Breast epithelium (tissue), 4 donors: ENCODE measurements at regions not wholly inside any gene's neighbourhood (a gene's known extent, or its start where the extent isn't known, plus 50 kb on each side); places are given as distances from the start of the nearest gene placed in this dataset.

Source experiments
- DNase-seq, 2 donors: peaks; one replicate each; pipeline ENCODE4 v3.0.0-alpha.2; 2019; ENCODE audit warnings: low spot score in 2 of 2
- H3K27ac ChIP-seq, 2 donors: fragments of 200-600 bp; sonication (generic) in 1 of 2; one replicate each; pipeline ENCODE4 v1.5.1; 2016 to 2019; ENCODE audit warnings: mild to moderate bottlenecking in 1 of 2
- H3K27me3 ChIP-seq, 2 donors: fragments of 200-600 bp; sonication (generic) in 1 of 2; one replicate each; pipeline versions ENCODE4 v1.5.1 to v1.6.0; 2017 to 2019; ENCODE audit warnings: control low read depth in 1 of 2, mild to moderate bottlenecking in 1 of 2
- H3K36me3 ChIP-seq: fragments of 200-600 bp; one replicate; pipeline ENCODE4 v1.5.1; 2019
- H3K4me1 ChIP-seq, 2 donors: fragments of 200-600 bp; sonication (generic); one replicate each; pipeline ENCODE4 v1.5.1; 2016 to 2019; ENCODE audit warnings: control low read depth in 1 of 2
- H3K4me3 ChIP-seq, 3 donors: fragments of 200-600 bp; sonication (generic); 1 replicate in 2 of 3; 2 replicates in 1 of 3; pipeline ENCODE4 v1.5.1; 2016 to 2019; ENCODE audit warnings: mild to moderate bottlenecking in 3 of 3, moderate library complexity in 2 of 3
- H3K9me3 ChIP-seq, 2 donors: fragments of 200-600 bp; sonication (generic) in 1 of 2; one replicate each; pipeline ENCODE4 v1.5.1; 2016 to 2019; ENCODE audit warnings: control low read depth in 1 of 2
- POLR2A ChIP-seq: fragments of 450-650 bp; IDR thresholded peaks from one replicate; pipeline ENCODE4 v1.6.1; 2016; ENCODE audit warnings: antibody characterized with exemption, mild to moderate bottlenecking, moderate library complexity
- POLR2AphosphoS5 ChIP-seq, 3 donors: sonication (generic); formaldehyde crosslinking; IDR thresholded peaks; one replicate each; pipeline ENCODE4 v1.6.1; 2017; ENCODE audit warnings: antibody characterized with exemption in 3 of 3
- intact Hi-C: fragments of 100-400 bp; cut with DNase I; formaldehyde crosslinking; loops from one replicate; pipeline ENCODE4 v1.15.1; 2023; ENCODE audit warnings: low total_unique reads
- TF ChIP-seq, protein P1 (sequence below), 3 donors: fragments of 450-650 bp; IDR thresholded peaks; one replicate each; pipeline ENCODE4 v1.5.1; 2016 to 2017; ENCODE audit warnings: antibody characterized with exemption in 3 of 3, mild to moderate bottlenecking in 3 of 3, moderate library complexity in 3 of 3

DNA sequence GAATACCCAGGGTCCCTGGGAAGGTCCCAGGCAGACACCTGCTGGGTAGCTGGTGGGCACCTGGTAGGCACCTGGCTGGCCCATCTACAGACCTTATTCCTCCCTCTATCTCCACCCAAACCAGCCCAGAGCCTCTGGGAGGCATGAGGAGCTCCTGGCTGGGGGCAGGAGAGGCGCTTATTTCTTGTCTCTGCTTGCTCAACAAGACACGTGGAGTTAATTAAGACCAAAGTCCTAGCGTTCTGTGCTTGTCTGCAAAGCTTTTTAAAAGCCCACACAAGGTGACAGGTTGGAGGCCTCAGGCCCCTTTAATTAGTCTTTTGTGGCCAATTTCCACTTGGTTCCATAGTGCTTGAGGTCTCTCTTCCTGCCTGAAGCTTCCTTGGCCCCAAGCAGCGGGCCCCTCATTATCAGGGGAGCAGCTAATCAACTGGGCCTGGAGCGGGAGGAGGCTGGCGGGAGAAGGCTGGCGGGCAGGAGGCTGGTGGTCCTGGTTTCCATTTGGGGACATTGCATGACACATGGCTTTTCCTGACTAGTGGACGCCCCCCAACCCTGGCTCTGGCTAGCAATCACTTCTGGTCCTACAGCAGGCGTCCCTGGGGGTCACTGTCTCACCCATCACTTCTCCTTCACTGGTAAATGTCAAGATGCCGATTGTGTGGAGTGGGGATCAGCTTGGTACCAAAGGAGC, 65.4 kb upstream of the HDAC4 start:
- no peak overlapping the region for H3K4me3 ChIP-seq
- H3K9me3 ChIP-seq = no peaks in the 10 kb centered on the region
- no peak overlapping the region for H3K27ac ChIP-seq
- TF ChIP-seq POLR2AphosphoS5 (IDR thresholded peaks at IDR 0.05) (no peak), POLR2A (no peak)
- TF ChIP-seq, protein P1, sequence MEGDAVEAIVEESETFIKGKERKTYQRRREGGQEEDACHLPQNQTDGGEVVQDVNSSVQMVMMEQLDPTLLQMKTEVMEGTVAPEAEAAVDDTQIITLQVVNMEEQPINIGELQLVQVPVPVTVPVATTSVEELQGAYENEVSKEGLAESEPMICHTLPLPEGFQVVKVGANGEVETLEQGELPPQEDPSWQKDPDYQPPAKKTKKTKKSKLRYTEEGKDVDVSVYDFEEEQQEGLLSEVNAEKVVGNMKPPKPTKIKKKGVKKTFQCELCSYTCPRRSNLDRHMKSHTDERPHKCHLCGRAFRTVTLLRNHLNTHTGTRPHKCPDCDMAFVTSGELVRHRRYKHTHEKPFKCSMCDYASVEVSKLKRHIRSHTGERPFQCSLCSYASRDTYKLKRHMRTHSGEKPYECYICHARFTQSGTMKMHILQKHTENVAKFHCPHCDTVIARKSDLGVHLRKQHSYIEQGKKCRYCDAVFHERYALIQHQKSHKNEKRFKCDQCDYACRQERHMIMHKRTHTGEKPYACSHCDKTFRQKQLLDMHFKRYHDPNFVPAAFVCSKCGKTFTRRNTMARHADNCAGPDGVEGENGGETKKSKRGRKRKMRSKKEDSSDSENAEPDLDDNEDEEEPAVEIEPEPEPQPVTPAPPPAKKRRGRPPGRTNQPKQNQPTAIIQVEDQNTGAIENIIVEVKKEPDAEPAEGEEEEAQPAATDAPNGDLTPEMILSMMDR (IDR thresholded peaks at IDR 0.05) = no peak
- no peaks in the 10 kb centered on the region for H3K27me3 ChIP-seq
- DNase-seq = peak in 1 of 2 donors; percentile 47
- no peaks in the 10 kb centered on the region for H3K36me3 ChIP-seq
- H3K4me1 ChIP-seq = peaks cover 0 to 4% of the 10 kb centered on the region in 2 donors
- intact Hi-C loops = no loop called here

DNA sequence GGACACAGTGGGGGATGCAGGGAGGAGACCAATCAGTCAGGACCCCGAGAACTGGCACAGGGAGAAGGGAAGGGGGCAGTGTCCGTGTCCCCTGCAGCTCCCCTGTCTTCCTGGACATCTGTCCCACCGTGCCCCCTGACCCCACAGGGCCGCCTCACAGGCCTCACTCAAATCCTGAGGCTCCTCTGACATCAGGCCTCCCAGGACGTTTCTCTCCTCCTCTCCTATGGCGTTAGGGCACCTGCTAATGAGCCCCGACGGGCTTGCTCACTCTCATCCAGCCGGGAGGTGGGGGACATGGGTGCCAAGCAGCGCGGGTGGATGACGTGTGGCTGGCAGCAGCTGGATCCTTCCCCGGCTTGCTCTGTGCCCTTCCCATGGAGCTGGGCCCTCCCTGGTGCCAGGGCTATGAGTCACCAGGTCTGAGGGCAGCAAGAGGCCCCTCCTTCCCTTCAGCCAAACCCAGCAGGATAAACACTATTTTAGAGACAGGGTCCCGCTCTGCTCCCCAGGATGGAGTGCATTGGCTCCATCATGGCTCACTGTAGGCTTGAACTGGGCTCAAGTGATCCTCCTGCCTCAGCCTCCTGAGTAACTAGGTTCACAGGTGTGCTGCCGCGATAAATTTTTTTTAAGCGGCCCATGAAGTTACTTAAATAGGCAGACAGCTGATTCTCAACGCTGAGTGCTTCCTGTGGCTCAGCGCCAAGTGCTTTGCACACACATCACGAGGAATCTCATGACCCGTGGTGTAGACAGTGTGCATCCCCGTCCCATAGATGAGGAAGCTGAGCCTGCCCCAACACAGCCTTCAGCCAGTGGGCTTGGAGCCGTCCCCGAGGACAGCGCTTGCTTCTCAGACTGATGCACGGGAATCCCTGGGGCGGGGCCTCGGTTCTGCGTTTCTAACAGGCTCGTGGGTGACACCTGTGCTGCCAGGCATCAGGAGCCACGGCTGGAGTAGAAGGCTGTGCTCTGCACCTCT, 64.5 kb upstream of the HDAC4 start:
- Histone ChIP-seq H3K4me1 (peaks cover 0 to 4% of the 10 kb centered on the region in 2 donors), H3K27me3 (no peaks in the 10 kb centered on the region), H3K9me3 (no peaks in the 10 kb centered on the region), H3K27ac (peak overlapping the region in 1 of 2 donors; percentile 38), H3K36me3 (no peaks in the 10 kb centered on the region), H3K4me3 (no peak overlapping the region)
- TF ChIP-seq POLR2AphosphoS5 (IDR thresholded peaks at IDR 0.05) (no peak), POLR2A (no peak)
- TF ChIP-seq, protein P1 (IDR thresholded peaks at IDR 0.05) = no peak
- intact Hi-C loops = no loop called here
- DNase-seq = peak; percentile 51 to 54

DNA sequence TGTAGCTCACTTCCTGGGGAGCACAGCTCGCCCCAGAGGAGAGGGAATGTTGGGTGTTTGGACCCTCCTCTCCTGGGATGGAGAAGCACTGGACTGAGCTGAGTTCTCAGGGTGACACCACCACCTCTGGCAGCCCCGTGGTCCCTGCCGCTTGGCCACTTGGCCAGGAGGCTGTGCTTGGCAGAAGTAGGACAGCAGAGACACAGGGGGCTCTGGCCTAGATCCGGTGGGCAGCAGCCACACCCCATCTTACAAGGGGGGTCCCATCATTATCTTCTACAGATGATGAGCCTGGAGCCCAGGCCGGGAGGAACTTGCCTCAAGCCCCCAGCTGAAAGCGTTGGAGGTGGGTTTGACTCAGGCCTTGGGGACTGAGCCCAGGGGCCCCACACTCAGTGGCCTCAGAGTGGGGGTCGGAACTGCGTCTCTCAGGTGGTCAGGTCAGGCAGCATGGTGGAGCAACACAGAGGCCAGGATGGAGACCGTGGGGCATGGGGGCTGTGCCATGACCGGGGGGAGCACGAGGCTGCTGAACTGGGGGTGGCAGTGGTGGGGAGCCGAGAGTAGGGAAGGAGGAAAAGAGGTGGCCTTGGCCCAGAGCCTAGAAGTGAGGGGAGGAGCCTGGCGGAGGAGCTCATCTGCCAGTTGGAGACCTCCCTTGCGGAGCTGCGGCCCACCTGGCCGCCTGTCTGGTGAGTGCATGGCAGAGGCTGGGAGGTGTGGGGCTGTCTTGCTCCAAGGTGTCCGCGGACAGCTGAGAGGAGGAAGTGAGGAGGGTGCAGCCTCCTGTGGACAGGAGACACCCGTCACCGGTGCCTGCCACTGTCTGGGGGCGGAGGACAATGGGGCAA, 63.6 kb upstream of the HDAC4 start:
- no peak overlapping the region for H3K4me3 ChIP-seq
- no peaks in the 10 kb centered on the region for H3K27me3 ChIP-seq
- TF ChIP-seq, protein P1 (IDR thresholded peaks at IDR 0.05) = no peak
- TF ChIP-seq POLR2AphosphoS5 (IDR thresholded peaks at IDR 0.05) = no peak
- no peak for TF ChIP-seq POLR2A
- intact Hi-C loops = no loop called here
- no peaks in the 10 kb centered on the region for H3K36me3 ChIP-seq
- peak in 1 of 2 donors; percentile 45 for DNase-seq
- no peaks in the 10 kb centered on the region for H3K9me3 ChIP-seq
- H3K27ac ChIP-seq = no peak overlapping the region
- peaks cover 0 to 4% of the 10 kb centered on the region in 2 donors for H3K4me1 ChIP-seq

DNA sequence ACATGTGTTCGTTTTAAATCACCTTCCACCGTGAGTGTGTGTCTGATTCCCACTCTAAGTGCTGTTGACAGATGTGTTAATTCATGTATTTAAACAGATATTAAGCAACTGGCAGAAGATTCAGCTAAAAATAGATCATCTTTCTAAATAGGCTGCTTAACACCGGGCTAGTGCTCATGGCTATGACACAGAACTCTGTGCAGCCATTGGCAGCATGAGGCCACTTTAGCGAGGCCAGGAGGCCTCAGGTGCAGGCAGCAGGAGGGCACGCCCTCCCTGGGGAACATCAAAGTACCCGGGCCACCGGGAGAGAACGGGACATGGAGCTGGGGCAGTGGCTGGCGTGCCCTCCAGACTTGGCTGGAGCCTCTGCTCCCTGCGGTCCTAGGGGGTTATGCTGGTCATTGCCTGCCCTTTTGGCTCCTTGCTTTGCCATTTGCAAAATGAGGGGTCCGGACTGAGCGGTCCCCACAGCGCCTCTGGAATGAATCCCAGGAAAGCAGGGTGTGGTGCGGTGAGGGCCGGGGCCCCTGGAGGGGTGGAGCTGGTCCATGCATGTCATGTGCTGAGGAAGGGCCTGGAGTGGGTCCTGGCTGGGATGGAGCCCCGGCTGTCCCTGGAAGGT, 62.8 kb upstream of the HDAC4 start:
- Histone ChIP-seq H3K27me3 (no peaks in the 10 kb centered on the region), H3K36me3 (no peaks in the 10 kb centered on the region), H3K4me3 (no peak overlapping the region), H3K9me3 (no peaks in the 10 kb centered on the region), H3K27ac (no peak overlapping the region), H3K4me1 (peaks cover 0 to 4% of the 10 kb centered on the region in 2 donors)
- TF ChIP-seq, protein P1 (IDR thresholded peaks at IDR 0.05) = no peak
- TF ChIP-seq POLR2AphosphoS5 (IDR thresholded peaks at IDR 0.05) (no peak), POLR2A (no peak)
- peak in 1 of 2 donors; percentile 28 for DNase-seq
- intact Hi-C loops = no loop called here
